ENCODE measurements at regions not wholly inside any gene's neighbourhood (a gene's known extent, or its start where the extent isn't known, plus 50 kb on each side); places are given as distances from the start of the nearest gene placed in this dataset.

- no peak for TF ChIP-seq CTCF (IDR thresholded peaks at IDR 0.05; ENCODE audit: insufficient read depth, low read length)
- no peak for TF ChIP-seq SPI1 (IDR thresholded peaks at IDR 0.05; ENCODE audit: borderline replicate concordance, low read depth)
These were observed 1261.9 kb downstream of the PCDH17 start for GRCh38 chr13:58893396-58893795.

Measured in HL-60 (cell line).